ENCODE measurements at regions not wholly inside any gene's neighbourhood (a gene's known extent, or its start where the extent isn't known, plus 50 kb on each side); places are given as distances from the start of the nearest gene placed in this dataset.

- TF ChIP-seq, protein P1, sequence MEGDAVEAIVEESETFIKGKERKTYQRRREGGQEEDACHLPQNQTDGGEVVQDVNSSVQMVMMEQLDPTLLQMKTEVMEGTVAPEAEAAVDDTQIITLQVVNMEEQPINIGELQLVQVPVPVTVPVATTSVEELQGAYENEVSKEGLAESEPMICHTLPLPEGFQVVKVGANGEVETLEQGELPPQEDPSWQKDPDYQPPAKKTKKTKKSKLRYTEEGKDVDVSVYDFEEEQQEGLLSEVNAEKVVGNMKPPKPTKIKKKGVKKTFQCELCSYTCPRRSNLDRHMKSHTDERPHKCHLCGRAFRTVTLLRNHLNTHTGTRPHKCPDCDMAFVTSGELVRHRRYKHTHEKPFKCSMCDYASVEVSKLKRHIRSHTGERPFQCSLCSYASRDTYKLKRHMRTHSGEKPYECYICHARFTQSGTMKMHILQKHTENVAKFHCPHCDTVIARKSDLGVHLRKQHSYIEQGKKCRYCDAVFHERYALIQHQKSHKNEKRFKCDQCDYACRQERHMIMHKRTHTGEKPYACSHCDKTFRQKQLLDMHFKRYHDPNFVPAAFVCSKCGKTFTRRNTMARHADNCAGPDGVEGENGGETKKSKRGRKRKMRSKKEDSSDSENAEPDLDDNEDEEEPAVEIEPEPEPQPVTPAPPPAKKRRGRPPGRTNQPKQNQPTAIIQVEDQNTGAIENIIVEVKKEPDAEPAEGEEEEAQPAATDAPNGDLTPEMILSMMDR (IDR thresholded peaks at IDR 0.05) = no peak
- TF ChIP-seq POLR2A (IDR thresholded peaks at IDR 0.05) = no peak
Measured at GRCh38 chr1:14118691-14119485, 418.9 kb downstream of the PRDM2 start.
